H1 (cell line): ENCODE measurements at regions not wholly inside any gene's neighbourhood (a gene's known extent, or its start where the extent isn't known, plus 50 kb on each side); places are given as distances from the start of the nearest gene placed in this dataset.

Experiments used
- GABPA ChIP-seq: IDR thresholded peaks from 2 replicates; pipeline ENCODE4 v1.6.1; 2011; ENCODE audit warnings: mild to moderate bottlenecking, low read length, moderate library complexity, borderline replicate concordance; ENCODE audit not compliant: insufficient read depth
- SIRT6 ChIP-seq: IDR thresholded peaks from one replicate; pipeline ENCODE4 v1.7.1; 2012; ENCODE audit warnings: low read length, inconsistent platforms

GRCh38 chr5:60026161-60026560, 132.6 kb upstream of the PDE4D start (continued):
- TF ChIP-seq SIRT6 (no peak), GABPA (no peak)
